Sigmoid colon (tissue), 6 donors: ENCODE measurements at regions not wholly inside any gene's neighbourhood (a gene's known extent, or its start where the extent isn't known, plus 50 kb on each side); places are given as distances from the start of the nearest gene placed in this dataset.

Source experiments
- DNase-seq: peaks from one replicate; pipeline ENCODE4 v3.0.0-alpha.2; 2019
- H3K27ac ChIP-seq, 4 donors: fragments of 200-600 bp; sonication (generic); one replicate each; pipeline ENCODE4 v1.5.1; 2016 to 2019; ENCODE audit warnings: mild to moderate bottlenecking in 1 of 4
- H3K27me3 ChIP-seq, 3 donors: fragments of 200-600 bp; sonication (generic); one replicate each; pipeline ENCODE4 v1.5.1; 2019; ENCODE audit warnings: mild to moderate bottlenecking in 1 of 3
- H3K36me3 ChIP-seq, 4 donors: fragments of 200-600 bp; sonication (generic); one replicate each; pipeline ENCODE4 v1.5.1; 2016 to 2019
- H3K4me1 ChIP-seq, 4 donors: fragments of 200-600 bp; sonication (generic); one replicate each; pipeline ENCODE4 v1.5.1; 2017 to 2019
- H3K4me3 ChIP-seq, 4 donors: fragments of 200-600 bp; sonication (generic); one replicate each; pipeline ENCODE4 v1.5.1; 2017 to 2019; ENCODE audit warnings: mild to moderate bottlenecking in 2 of 4, moderate library complexity in 1 of 4
- H3K9me3 ChIP-seq, 4 donors: fragments of 200-600 bp in 3 of 4; sonication (generic) in 3 of 4; one replicate each; pipeline versions ENCODE4 v1.5.1 to v1.6.1; 2013 to 2019
- EP300 ChIP-seq, 4 donors: sonication (generic); formaldehyde crosslinking; IDR thresholded peaks; one replicate each; pipeline ENCODE4 v1.6.1; 2017; ENCODE audit warnings: antibody characterized with exemption in 4 of 4
- POLR2A ChIP-seq, 2 donors: fragments of 450-650 bp; IDR thresholded peaks; one replicate each; pipeline ENCODE4 v1.6.1; 2016; ENCODE audit warnings: antibody characterized with exemption in 2 of 2, mild to moderate bottlenecking in 2 of 2, moderate library complexity in 2 of 2
- POLR2AphosphoS5 ChIP-seq, 4 donors: sonication (generic); formaldehyde crosslinking; IDR thresholded peaks; one replicate each; pipeline ENCODE4 v1.6.1; 2017; ENCODE audit warnings: antibody characterized with exemption in 4 of 4
- WGBS, 2 donors: extraction: QIAGEN DNeasy Blood & Tissue Kit; methylation state at CpG; one replicate each; pipeline ENCODE4 v1.1.7; 2013; 5-methylcytosine and 5-hydroxymethylcytosine counted together
- intact Hi-C: fragments of 100-400 bp; cut with DNase I; formaldehyde crosslinking; loops from one replicate; pipeline ENCODE4 v1.15.1; 2023
- TF ChIP-seq, protein P1 (sequence below), 4 experiments: fragments of 450-650 bp in 3 of 4; fragments of 200-600 bp in 1 of 4; IDR thresholded peaks; one replicate each; pipeline ENCODE4 v1.5.1; 2016 to 2019; ENCODE audit warnings: antibody characterized with exemption in 4 of 4, mild to moderate bottlenecking in 3 of 4, moderate library complexity in 2 of 4
- donor health status: healthy with polysubstance abuse.
- donor health status: healthy.

DNA sequence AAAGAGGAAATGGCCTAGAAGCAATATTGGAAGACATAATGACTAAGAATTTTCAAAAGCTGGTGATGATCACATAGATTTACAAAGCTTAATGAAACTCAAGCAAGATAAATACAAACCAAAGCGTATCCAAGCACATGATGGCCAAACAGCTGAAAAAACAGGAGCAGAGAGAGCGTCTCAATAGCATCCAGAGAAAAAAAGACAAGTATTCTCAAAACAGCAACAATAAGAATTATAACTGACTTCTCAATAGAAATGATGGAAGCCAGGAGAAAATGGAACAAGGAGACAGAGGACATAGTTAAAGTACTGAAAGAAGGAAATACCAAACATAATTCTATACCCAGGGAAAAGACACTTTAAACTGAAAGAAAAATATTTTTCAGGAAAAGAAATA is 437.2 kb upstream of the TNP1 start:
- 78 to 95% methylated on average over 2 of the region's 2 CpGs for WGBS, 2 donors
- intact Hi-C loops: no loop called here
- no peak overlapping the region for H3K4me3 ChIP-seq
- H3K27me3 ChIP-seq: no peaks in the 10 kb centered on the region
- no peak for DNase-seq
- TF ChIP-seq EP300 (IDR thresholded peaks at IDR 0.05): no peak
- TF ChIP-seq POLR2AphosphoS5 (IDR thresholded peaks at IDR 0.05): no peak
- TF ChIP-seq, protein P1, sequence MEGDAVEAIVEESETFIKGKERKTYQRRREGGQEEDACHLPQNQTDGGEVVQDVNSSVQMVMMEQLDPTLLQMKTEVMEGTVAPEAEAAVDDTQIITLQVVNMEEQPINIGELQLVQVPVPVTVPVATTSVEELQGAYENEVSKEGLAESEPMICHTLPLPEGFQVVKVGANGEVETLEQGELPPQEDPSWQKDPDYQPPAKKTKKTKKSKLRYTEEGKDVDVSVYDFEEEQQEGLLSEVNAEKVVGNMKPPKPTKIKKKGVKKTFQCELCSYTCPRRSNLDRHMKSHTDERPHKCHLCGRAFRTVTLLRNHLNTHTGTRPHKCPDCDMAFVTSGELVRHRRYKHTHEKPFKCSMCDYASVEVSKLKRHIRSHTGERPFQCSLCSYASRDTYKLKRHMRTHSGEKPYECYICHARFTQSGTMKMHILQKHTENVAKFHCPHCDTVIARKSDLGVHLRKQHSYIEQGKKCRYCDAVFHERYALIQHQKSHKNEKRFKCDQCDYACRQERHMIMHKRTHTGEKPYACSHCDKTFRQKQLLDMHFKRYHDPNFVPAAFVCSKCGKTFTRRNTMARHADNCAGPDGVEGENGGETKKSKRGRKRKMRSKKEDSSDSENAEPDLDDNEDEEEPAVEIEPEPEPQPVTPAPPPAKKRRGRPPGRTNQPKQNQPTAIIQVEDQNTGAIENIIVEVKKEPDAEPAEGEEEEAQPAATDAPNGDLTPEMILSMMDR (IDR thresholded peaks at IDR 0.05): no peak
- TF ChIP-seq POLR2A (IDR thresholded peaks at IDR 0.05): no peak
- no peaks in the 10 kb centered on the region for H3K9me3 ChIP-seq
- no peaks in the 10 kb centered on the region for H3K36me3 ChIP-seq
- H3K4me1 ChIP-seq: peaks cover 0 to 17% (median 10%) of the 10 kb centered on the region in 4 donors
- H3K27ac ChIP-seq: no peak overlapping the region

DNA sequence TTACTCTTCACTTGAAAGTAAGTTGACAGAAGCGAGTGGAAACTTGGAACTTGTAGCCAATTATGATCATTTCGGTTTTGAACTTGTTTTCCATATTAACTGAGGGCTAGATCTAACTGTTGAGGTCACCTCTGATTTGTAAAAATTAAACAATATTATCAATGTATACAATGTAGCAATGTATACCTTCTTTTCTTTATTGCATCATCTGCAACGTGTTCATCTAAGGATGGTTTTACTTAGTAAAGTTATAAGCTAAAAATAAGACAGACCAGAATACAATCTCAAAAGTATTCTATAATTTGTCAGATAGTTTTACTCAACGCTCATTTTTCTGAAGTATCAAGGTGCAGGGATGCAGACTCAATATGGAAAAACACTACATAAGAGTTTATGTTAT is 435.0 kb upstream of the TNP1 start:
- no peak overlapping the region for H3K4me3 ChIP-seq
- intact Hi-C loops: no loop called here
- H3K27me3 ChIP-seq: no peaks in the 10 kb centered on the region
- DNase-seq: no peak
- TF ChIP-seq EP300 (IDR thresholded peaks at IDR 0.05) (no peak), POLR2AphosphoS5 (IDR thresholded peaks at IDR 0.05) (no peak), POLR2A (IDR thresholded peaks at IDR 0.05) (no peak)
- TF ChIP-seq, protein P1 (IDR thresholded peaks at IDR 0.05): no peak
- WGBS, 2 donors: 72 to 86% methylated on average over 4 of the region's 4 CpGs
- H3K9me3 ChIP-seq: no peaks in the 10 kb centered on the region
- no peaks in the 10 kb centered on the region for H3K36me3 ChIP-seq
- no peak overlapping the region for H3K27ac ChIP-seq
- H3K4me1 ChIP-seq: peaks cover 0 to 23% (median 11%) of the 10 kb centered on the region in 4 donors

DNA sequence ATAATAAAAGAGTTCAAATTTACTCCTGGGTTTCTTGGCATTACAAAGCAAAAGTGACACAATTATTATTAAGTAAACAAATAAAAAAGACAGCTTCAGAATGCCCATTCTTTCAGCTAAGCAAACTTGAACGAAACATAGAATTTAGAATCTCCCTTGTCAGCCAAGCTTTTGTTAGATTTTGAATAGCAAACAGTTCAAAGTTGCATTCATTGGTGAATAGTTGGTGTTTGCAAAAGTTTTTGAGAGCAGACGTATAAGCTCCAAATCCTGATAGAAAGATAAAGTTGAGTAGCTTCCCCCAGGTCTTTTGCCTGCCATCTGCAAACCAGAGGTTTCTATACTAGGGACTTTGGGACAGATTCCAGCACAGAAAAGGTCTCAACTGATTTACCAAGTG is 434.3 kb upstream of the TNP1 start:
- TF ChIP-seq EP300 (IDR thresholded peaks at IDR 0.05) (no peak), POLR2AphosphoS5 (IDR thresholded peaks at IDR 0.05) (no peak), POLR2A (IDR thresholded peaks at IDR 0.05) (no peak)
- TF ChIP-seq, protein P1 (IDR thresholded peaks at IDR 0.05): no peak
- Histone ChIP-seq H3K27me3 (no peaks in the 10 kb centered on the region), H3K4me1 (peaks cover 0 to 29% (median 17%) of the 10 kb centered on the region in 4 donors), H3K4me3 (no peak overlapping the region), H3K9me3 (no peaks in the 10 kb centered on the region), H3K27ac (no peak overlapping the region), H3K36me3 (no peaks in the 10 kb centered on the region)
- WGBS, 2 donors: 42 to 68% methylated on average over 2 of the region's 2 CpGs
- DNase-seq: no peak
- intact Hi-C loops: no loop called here

DNA sequence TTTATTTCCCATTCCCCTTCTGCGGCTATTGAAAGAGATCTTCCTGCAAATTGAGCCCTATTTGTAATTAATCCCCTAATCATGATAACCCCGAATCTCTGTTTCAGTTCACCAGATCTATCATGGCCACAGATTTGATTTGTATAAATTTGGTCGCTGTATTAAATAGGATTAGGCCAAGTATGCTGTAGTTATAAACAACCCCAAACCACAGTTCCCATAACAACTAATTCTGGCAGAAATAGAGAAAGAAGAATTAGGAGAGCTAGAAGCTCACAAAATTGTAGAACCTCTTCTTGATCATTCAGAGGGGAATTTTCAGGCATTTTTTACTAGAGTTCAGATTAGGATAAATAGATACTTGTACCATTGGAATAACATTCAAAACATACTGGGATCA is 433.7 kb upstream of the TNP1 start:
- no peak overlapping the region for H3K4me3 ChIP-seq
- peaks cover 0 to 35% (median 21%) of the 10 kb centered on the region in 4 donors for H3K4me1 ChIP-seq
- no peaks in the 10 kb centered on the region for H3K27me3 ChIP-seq
- H3K27ac ChIP-seq: no peak overlapping the region
- WGBS, 2 donors: 79 to 80% methylated on average over 3 of the region's 3 CpGs
- no peak for TF ChIP-seq POLR2A (IDR thresholded peaks at IDR 0.05)
- TF ChIP-seq, protein P1 (IDR thresholded peaks at IDR 0.05): no peak
- no peak for TF ChIP-seq POLR2AphosphoS5 (IDR thresholded peaks at IDR 0.05)
- TF ChIP-seq EP300 (IDR thresholded peaks at IDR 0.05): no peak
- DNase-seq: no peak
- intact Hi-C loops: no loop called here
- no peaks in the 10 kb centered on the region for H3K36me3 ChIP-seq
- no peaks in the 10 kb centered on the region for H3K9me3 ChIP-seq

DNA sequence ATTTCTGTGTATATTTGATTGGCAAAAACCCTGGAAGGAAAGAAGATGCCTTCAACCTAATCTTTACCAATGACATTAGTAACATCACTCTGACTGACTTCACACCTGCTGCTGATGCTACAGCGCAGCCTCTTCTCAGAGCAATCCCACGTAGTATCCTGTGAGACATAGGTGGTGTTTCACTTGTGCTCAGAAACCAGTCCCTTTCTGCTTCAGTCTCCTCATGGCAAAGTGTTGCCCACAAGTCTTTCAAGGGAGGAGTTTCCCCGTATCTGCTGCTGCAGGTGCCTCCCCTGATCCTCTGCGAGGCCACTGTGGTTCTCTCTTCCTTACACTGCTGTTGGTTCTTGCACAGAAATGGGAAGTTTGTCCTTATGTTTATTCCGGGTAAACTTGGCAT is 433.2 kb upstream of the TNP1 start:
- peaks cover 0 to 37% (median 22%) of the 10 kb centered on the region in 4 donors for H3K4me1 ChIP-seq
- no peaks in the 10 kb centered on the region for H3K9me3 ChIP-seq
- no peaks in the 10 kb centered on the region for H3K36me3 ChIP-seq
- intact Hi-C loops: no loop called here
- no peak for TF ChIP-seq EP300 (IDR thresholded peaks at IDR 0.05)
- TF ChIP-seq POLR2AphosphoS5 (IDR thresholded peaks at IDR 0.05): no peak
- no peak for TF ChIP-seq POLR2A (IDR thresholded peaks at IDR 0.05)
- TF ChIP-seq, protein P1 (IDR thresholded peaks at IDR 0.05): no peak
- H3K27ac ChIP-seq: no peak overlapping the region
- no peaks in the 10 kb centered on the region for H3K27me3 ChIP-seq
- WGBS, 2 donors: 75 to 81% methylated on average over 5 of the region's 5 CpGs
- no peak for DNase-seq
- no peak overlapping the region for H3K4me3 ChIP-seq
